Suprapubic skin (tissue), 4 donors: ENCODE measurements at regions not wholly inside any gene's neighbourhood (a gene's known extent, or its start where the extent isn't known, plus 50 kb on each side); places are given as distances from the start of the nearest gene placed in this dataset.

Source experiments
- CTCF ChIP-seq, 2 donors: fragments of 200-600 bp in 1 of 2; fragments of 450-650 bp in 1 of 2; sonication (generic) in 1 of 2; IDR thresholded peaks; one replicate each; pipeline ENCODE4 v1.5.1; 2016 to 2019; ENCODE audit warnings: antibody characterized with exemption in 2 of 2, mild to moderate bottlenecking in 1 of 2, moderate library complexity in 1 of 2
- EP300 ChIP-seq: sonication (generic); formaldehyde crosslinking; IDR thresholded peaks from one replicate; pipeline ENCODE4 v1.6.1; 2017; ENCODE audit warnings: antibody characterized with exemption
- POLR2A ChIP-seq, 2 donors: fragments of 450-650 bp; IDR thresholded peaks; one replicate each; pipeline ENCODE4 v1.6.1; 2017; ENCODE audit warnings: antibody characterized with exemption in 2 of 2, mild to moderate bottlenecking in 2 of 2, moderate library complexity in 2 of 2
- POLR2AphosphoS5 ChIP-seq, 3 donors: sonication (generic); formaldehyde crosslinking; IDR thresholded peaks; one replicate each; pipeline ENCODE4 v1.6.1; 2017; ENCODE audit warnings: antibody characterized with exemption in 3 of 3

DNA sequence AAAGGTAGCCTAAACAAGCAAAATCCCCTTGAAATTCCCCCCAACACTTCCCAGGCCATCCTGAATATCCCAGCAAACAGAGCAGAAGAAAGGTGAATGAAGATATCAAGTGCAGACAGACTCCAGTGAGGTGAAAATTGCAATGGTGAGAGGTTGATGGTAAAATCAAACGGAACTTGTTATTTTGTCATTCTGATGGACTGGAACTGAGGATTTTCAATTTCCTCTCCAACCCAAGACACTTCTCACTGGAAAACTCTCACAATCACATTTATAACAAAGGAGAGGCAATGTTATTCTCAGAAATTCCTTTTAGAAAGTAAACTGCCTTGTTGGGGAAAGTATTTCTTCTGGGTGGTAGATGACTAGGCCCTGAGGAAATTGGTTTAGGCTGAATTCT, 412.4 kb upstream of the C9orf72 start:
- TF ChIP-seq CTCF (IDR thresholded peaks at IDR 0.05) (no peak), POLR2AphosphoS5 (IDR thresholded peaks at IDR 0.05) (no peak), EP300 (no peak), POLR2A (IDR thresholded peaks at IDR 0.05) (no peak)
